ENCODE measurements at regions not wholly inside any gene's neighbourhood (a gene's known extent, or its start where the extent isn't known, plus 50 kb on each side); places are given as distances from the start of the nearest gene placed in this dataset.
"Not testable (repeated sequence)": the region's sequence is repeated elsewhere in the genome, so short reads cannot be mapped to it uniquely, and the experiment has no call there.

GRCh38 chrX:13452283-13452682 lies 117.1 kb upstream of the EGFL6 start:
- no peak overlapping the region for H3K4me3 ChIP-seq (ENCODE audit: low read depth, low read length)
- TF ChIP-seq CTCF (IDR thresholded peaks at IDR 0.05; ENCODE audit: low read depth, low read length, missing control alignments) = no peak
- DNase-seq (ENCODE audit: low read depth) = no peak

GRCh38 chrX:13449441-13449840 lies 120.0 kb upstream of the EGFL6 start:
- DNase-seq (ENCODE audit: low read depth) = no peak
- H3K4me3 ChIP-seq (ENCODE audit: low read depth, low read length) = no peak overlapping the region
- no peak for TF ChIP-seq CTCF (IDR thresholded peaks at IDR 0.05; ENCODE audit: low read depth, low read length, missing control alignments)

- DNase-seq (ENCODE audit: low read depth) = no peak
- TF ChIP-seq CTCF (IDR thresholded peaks at IDR 0.05; ENCODE audit: low read depth, low read length, missing control alignments) = no peak
- no peak overlapping the region for H3K4me3 ChIP-seq (ENCODE audit: low read depth, low read length)
Measured at GRCh38 chrX:13448941-13449340, 120.5 kb upstream of the EGFL6 start.

- not testable (repeated sequence) for DNase-seq (ENCODE audit: low read depth); H3K4me3 ChIP-seq (ENCODE audit: low read depth, low read length)
Measured at GRCh38 chrX:13441608-13442007, 121.8 kb upstream of the ATXN3L start.

- no peak overlapping the region for H3K4me3 ChIP-seq (ENCODE audit: low read depth, low read length)
- TF ChIP-seq CTCF (IDR thresholded peaks at IDR 0.05; ENCODE audit: low read depth, low read length, missing control alignments) = no peak
- DNase-seq (ENCODE audit: low read depth) = no peak
Measured at GRCh38 chrX:13440176-13440575, 120.3 kb upstream of the ATXN3L start.

GRCh38 chrX:13433298-13433605 lies 113.4 kb upstream of the ATXN3L start:
- H3K4me3 ChIP-seq (ENCODE audit: low read depth, low read length) = no peak overlapping the region
- TF ChIP-seq CTCF (IDR thresholded peaks at IDR 0.05; ENCODE audit: low read depth, low read length, missing control alignments) = no peak
- no peak for DNase-seq (ENCODE audit: low read depth)

- DNase-seq (ENCODE audit: low read depth) = no peak
- no peak overlapping the region for H3K4me3 ChIP-seq (ENCODE audit: low read depth, low read length)
- TF ChIP-seq CTCF (IDR thresholded peaks at IDR 0.05; ENCODE audit: low read depth, low read length, missing control alignments) = no peak
Measured at GRCh38 chrX:13432414-13433297, 112.8 kb upstream of the ATXN3L start.

All from GM12864 (cell line).